Endothelial cell (in vitro differentiated cells): ENCODE measurements at regions not wholly inside any gene's neighbourhood (a gene's known extent, or its start where the extent isn't known, plus 50 kb on each side); places are given as distances from the start of the nearest gene placed in this dataset.

Experiments used
- DNase-seq: peaks from one replicate; pipeline ENCODE4 v3.0.0; 2021; ENCODE audit warnings: low spot score
- H3K27ac Mint-ChIP-seq: one replicate; pipeline ENCODE4 v1.8.0; 2021; ENCODE audit warnings: mixed read lengths, inconsistent platforms; ENCODE audit not compliant: unreplicated experiment
- H3K27me3 Mint-ChIP-seq: one replicate; pipeline ENCODE4 v1.8.0; 2021; ENCODE audit warnings: mild to moderate bottlenecking, moderate library complexity, mixed read lengths, inconsistent platforms; ENCODE audit not compliant: unreplicated experiment
- H3K36me3 Mint-ChIP-seq: one replicate; pipeline ENCODE4 v1.8.0; 2021; ENCODE audit warnings: mild to moderate bottlenecking, low read depth, mixed read lengths, inconsistent platforms; ENCODE audit not compliant: unreplicated experiment
- H3K4me1 Mint-ChIP-seq: one replicate; pipeline ENCODE4 v1.8.0; 2021; ENCODE audit warnings: mild to moderate bottlenecking, mixed read lengths, inconsistent platforms; ENCODE audit not compliant: unreplicated experiment
- H3K4me3 Mint-ChIP-seq: one replicate; pipeline ENCODE4 v1.8.0; 2021; ENCODE audit warnings: mild to moderate bottlenecking, mixed read lengths, inconsistent platforms; ENCODE audit not compliant: unreplicated experiment
- H3K9me3 Mint-ChIP-seq: one replicate; pipeline ENCODE4 v1.8.0; 2021; ENCODE audit warnings: mixed read lengths, inconsistent platforms; ENCODE audit not compliant: unreplicated experiment
- CTCF ChIP-seq: fragments of 200-600 bp; sonication (generic); IDR thresholded peaks from one replicate; pipeline ENCODE4 v1.5.0; 2021; ENCODE audit warnings: antibody characterized with exemption; ENCODE audit not compliant: unreplicated experiment

- Mint-ChIP-seq H3K4me1 (peaks cover 11% of the 10 kb centered on the region), H3K27me3 (peaks cover 4% of the 10 kb centered on the region), H3K4me3 (no peak overlapping the region), H3K27ac (no peak overlapping the region), H3K36me3 (no peaks in the 10 kb centered on the region), H3K9me3 (no peaks in the 10 kb centered on the region)
- no peak for TF ChIP-seq CTCF
- DNase-seq: no peak
These were observed 650.3 kb upstream of the KLF4 start for GRCh38 chr9:108139900-108140299.

- no peak overlapping the region for H3K27ac Mint-ChIP-seq
- no peak overlapping the region for H3K4me3 Mint-ChIP-seq
- H3K4me1 Mint-ChIP-seq: peaks cover 11% of the 10 kb centered on the region
- H3K27me3 Mint-ChIP-seq: peaks cover 4% of the 10 kb centered on the region
- TF ChIP-seq CTCF: no peak
- no peaks in the 10 kb centered on the region for H3K9me3 Mint-ChIP-seq
- DNase-seq: no peak
- H3K36me3 Mint-ChIP-seq: no peaks in the 10 kb centered on the region
These were observed 648.9 kb upstream of the KLF4 start for GRCh38 chr9:108138516-108138915.

GRCh38 chr9:108136656-108137055 is 647.1 kb upstream of the KLF4 start:
- no peak for DNase-seq
- Mint-ChIP-seq H3K9me3 (no peaks in the 10 kb centered on the region), H3K4me3 (no peak overlapping the region), H3K27me3 (peaks cover 6% of the 10 kb centered on the region), H3K36me3 (no peaks in the 10 kb centered on the region), H3K27ac (no peak overlapping the region), H3K4me1 (no peaks in the 10 kb centered on the region)
- no peak for TF ChIP-seq CTCF

- H3K27ac Mint-ChIP-seq: no peak overlapping the region
- H3K4me3 Mint-ChIP-seq: no peak overlapping the region
- no peaks in the 10 kb centered on the region for H3K9me3 Mint-ChIP-seq
- peaks cover 6% of the 10 kb centered on the region for H3K27me3 Mint-ChIP-seq
- H3K4me1 Mint-ChIP-seq: no peaks in the 10 kb centered on the region
- H3K36me3 Mint-ChIP-seq: no peaks in the 10 kb centered on the region
- DNase-seq: no peak
- TF ChIP-seq CTCF: no peak
These were observed 645.0 kb upstream of the KLF4 start for GRCh38 chr9:108134486-108135128.

- Mint-ChIP-seq H3K9me3 (no peaks in the 10 kb centered on the region), H3K27ac (no peak overlapping the region), H3K4me1 (no peaks in the 10 kb centered on the region), H3K36me3 (no peaks in the 10 kb centered on the region), H3K27me3 (peaks cover 6% of the 10 kb centered on the region), H3K4me3 (no peak overlapping the region)
- DNase-seq: no peak
- TF ChIP-seq CTCF: no peak
These were observed 644.1 kb upstream of the KLF4 start for GRCh38 chr9:108133680-108134079.
